ENCODE measurements at regions not wholly inside any gene's neighbourhood (a gene's known extent, or its start where the extent isn't known, plus 50 kb on each side); places are given as distances from the start of the nearest gene placed in this dataset.

- no peak for TF ChIP-seq CTCF (IDR thresholded peaks at IDR 0.05; ENCODE audit: control insufficient read depth, extremely low read depth, insufficient read depth)
- DNase-seq (ENCODE audit: low read depth) = no peak
- H3K4me3 ChIP-seq (ENCODE audit: low read depth, low read length) = no peak overlapping the region
These were observed 223.9 kb upstream of the TCF4 start for GRCh38 chr18:55811925-55812324.

- H3K4me3 ChIP-seq (ENCODE audit: low read depth, low read length) = no peak overlapping the region
- no peak for DNase-seq (ENCODE audit: low read depth)
- TF ChIP-seq CTCF (IDR thresholded peaks at IDR 0.05; ENCODE audit: control insufficient read depth, extremely low read depth, insufficient read depth) = no peak
These were observed 217.7 kb upstream of the TCF4 start for GRCh38 chr18:55805666-55806065.

GRCh38 chr18:55795101-55795669 lies 207.2 kb upstream of the TCF4 start:
- H3K4me3 ChIP-seq (ENCODE audit: low read depth, low read length) = no peak overlapping the region
- DNase-seq (ENCODE audit: low read depth) = no peak
- TF ChIP-seq CTCF (IDR thresholded peaks at IDR 0.05; ENCODE audit: control insufficient read depth, extremely low read depth, insufficient read depth) = no peak

GRCh38 chr18:55794288-55795052 lies 206.5 kb upstream of the TCF4 start:
- TF ChIP-seq CTCF (IDR thresholded peaks at IDR 0.05; ENCODE audit: control insufficient read depth, extremely low read depth, insufficient read depth) = no peak
- no peak for DNase-seq (ENCODE audit: low read depth)
- no peak overlapping the region for H3K4me3 ChIP-seq (ENCODE audit: low read depth, low read length)

GRCh38 chr18:55790296-55790695 lies 202.3 kb upstream of the TCF4 start:
- DNase-seq (ENCODE audit: low read depth) = no peak
- no peak for TF ChIP-seq CTCF (IDR thresholded peaks at IDR 0.05; ENCODE audit: control insufficient read depth, extremely low read depth, insufficient read depth)
- no peak overlapping the region for H3K4me3 ChIP-seq (ENCODE audit: low read depth, low read length)

- H3K4me3 ChIP-seq (ENCODE audit: low read depth, low read length) = no peak overlapping the region
- TF ChIP-seq CTCF (IDR thresholded peaks at IDR 0.05; ENCODE audit: control insufficient read depth, extremely low read depth, insufficient read depth) = no peak
- DNase-seq (ENCODE audit: low read depth) = no peak
These were observed 199.6 kb upstream of the TCF4 start for GRCh38 chr18:55787536-55788073.

Measured in LNCaP clone FGC (cell line).